ENCODE measurements at regions not wholly inside any gene's neighbourhood (a gene's known extent, or its start where the extent isn't known, plus 50 kb on each side); places are given as distances from the start of the nearest gene placed in this dataset.
"Not testable (repeated sequence)": the region's sequence is repeated elsewhere in the genome, so short reads cannot be mapped to it uniquely, and the experiment has no call there.

GRCh38 chr1:244297087-244297486 is 154.6 kb downstream of the ADSS2 start:
- no peak for DNase-seq (ENCODE audit: low spot score)

- DNase-seq (ENCODE audit: low spot score): no peak
Observed at GRCh38 chr1:244297616-244298015, 154.1 kb downstream of the ADSS2 start.

- not testable (repeated sequence) for DNase-seq (ENCODE audit: low spot score)
Observed at GRCh38 chr1:244300029-244300375, 151.7 kb downstream of the ADSS2 start.

GRCh38 chr1:244301595-244302130 is 150.0 kb downstream of the ADSS2 start:
- DNase-seq (ENCODE audit: low spot score): no peak

GRCh38 chr1:244302876-244303609 is 148.7 kb downstream of the ADSS2 start:
- DNase-seq (ENCODE audit: low spot score): no peak

- no peak for DNase-seq (ENCODE audit: low spot score)
Observed at GRCh38 chr1:244303610-244303969, 148.1 kb downstream of the ADSS2 start.

GRCh38 chr1:244304156-244304555 is 147.6 kb downstream of the ADSS2 start:
- no peak for DNase-seq (ENCODE audit: low spot score)

GRCh38 chr1:244304656-244305055 is 147.1 kb downstream of the ADSS2 start:
- DNase-seq (ENCODE audit: low spot score): no peak

GRCh38 chr1:244305776-244306341 is 145.8 kb downstream of the ADSS2 start:
- DNase-seq (ENCODE audit: low spot score): no peak

- DNase-seq (ENCODE audit: low spot score): no peak
Observed at GRCh38 chr1:244306544-244306943, 145.2 kb downstream of the ADSS2 start.

GRCh38 chr1:244309191-244309590 is 142.5 kb downstream of the ADSS2 start:
- not testable (repeated sequence) for DNase-seq (ENCODE audit: low spot score)

GRCh38 chr1:244311784-244312532 is 139.8 kb downstream of the ADSS2 start:
- no peak for DNase-seq (ENCODE audit: low spot score)

GRCh38 chr1:244313346-244313745 is 138.4 kb downstream of the ADSS2 start:
- DNase-seq (ENCODE audit: low spot score): no peak

GRCh38 chr1:244314921-244315559 is 136.7 kb downstream of the ADSS2 start:
- no peak for DNase-seq (ENCODE audit: low spot score)

GRCh38 chr1:244315996-244316395 is 135.7 kb downstream of the ADSS2 start:
- DNase-seq (ENCODE audit: low spot score): no peak

- no peak for DNase-seq (ENCODE audit: low spot score)
Observed at GRCh38 chr1:244316407-244316806, 135.3 kb downstream of the ADSS2 start.

- no peak for DNase-seq (ENCODE audit: low spot score)
Observed at GRCh38 chr1:244316986-244317655, 134.6 kb downstream of the ADSS2 start.

- DNase-seq (ENCODE audit: low spot score): no peak
Observed at GRCh38 chr1:244318078-244318477, 133.6 kb downstream of the ADSS2 start.

GRCh38 chr1:244318512-244318911 is 133.2 kb downstream of the ADSS2 start:
- DNase-seq (ENCODE audit: low spot score): no peak

- DNase-seq (ENCODE audit: low spot score): no peak
Observed at GRCh38 chr1:244319283-244320132, 132.2 kb downstream of the ADSS2 start.

- no peak for DNase-seq (ENCODE audit: low spot score)
Observed at GRCh38 chr1:244322181-244322580, 129.5 kb downstream of the ADSS2 start.

Measured in cerebellar cortex (tissue), 1 donor.